Coronary artery (tissue), 2 donors: ENCODE measurements at regions not wholly inside any gene's neighbourhood (a gene's known extent, or its start where the extent isn't known, plus 50 kb on each side); places are given as distances from the start of the nearest gene placed in this dataset.
A peak's percentile ranks its signal among the peaks of the same experiment; 100 is the strongest.

Source experiments
- DNase-seq: peaks from one replicate; pipeline ENCODE4 v3.0.0-alpha.2; 2017; ENCODE audit warnings: low spot score
- H3K27ac ChIP-seq, 2 donors: fragments of 200-600 bp; sonication (generic); one replicate each; pipeline ENCODE4 v1.5.1; 2016 to 2019
- H3K4me3 ChIP-seq: fragments of 200-600 bp; sonication (generic); 2 replicates; pipeline ENCODE4 v1.5.1; 2016; ENCODE audit warnings: mild to moderate bottlenecking, moderate library complexity
- TF ChIP-seq, protein P1 (sequence below): fragments of 200-600 bp; sonication (generic); IDR thresholded peaks from one replicate; pipeline ENCODE4 v1.5.1; 2019; ENCODE audit warnings: antibody characterized with exemption

DNA sequence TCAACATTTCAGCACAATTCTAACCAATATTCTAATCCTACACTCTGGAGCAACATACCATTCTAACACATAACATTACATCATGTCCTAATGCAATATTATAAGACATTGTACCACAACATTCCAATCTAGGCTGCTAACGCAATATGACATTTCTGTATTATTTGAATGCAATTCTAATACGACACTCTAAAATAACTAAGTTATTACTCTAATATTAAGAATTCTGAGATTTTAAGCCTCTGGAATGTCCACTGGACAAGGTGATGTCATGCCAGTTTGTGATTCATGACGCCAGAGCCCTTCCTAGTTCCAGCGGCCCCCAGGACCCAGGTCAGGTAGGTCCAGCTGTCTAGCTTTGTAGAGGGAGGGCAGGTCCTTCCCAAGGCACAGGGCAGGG is 69.7 kb upstream of the SIRPA start:
- Histone ChIP-seq H3K4me3 (no peak overlapping the region), H3K27ac (no peak overlapping the region)
- DNase-seq = no peak
- TF ChIP-seq, protein P1, sequence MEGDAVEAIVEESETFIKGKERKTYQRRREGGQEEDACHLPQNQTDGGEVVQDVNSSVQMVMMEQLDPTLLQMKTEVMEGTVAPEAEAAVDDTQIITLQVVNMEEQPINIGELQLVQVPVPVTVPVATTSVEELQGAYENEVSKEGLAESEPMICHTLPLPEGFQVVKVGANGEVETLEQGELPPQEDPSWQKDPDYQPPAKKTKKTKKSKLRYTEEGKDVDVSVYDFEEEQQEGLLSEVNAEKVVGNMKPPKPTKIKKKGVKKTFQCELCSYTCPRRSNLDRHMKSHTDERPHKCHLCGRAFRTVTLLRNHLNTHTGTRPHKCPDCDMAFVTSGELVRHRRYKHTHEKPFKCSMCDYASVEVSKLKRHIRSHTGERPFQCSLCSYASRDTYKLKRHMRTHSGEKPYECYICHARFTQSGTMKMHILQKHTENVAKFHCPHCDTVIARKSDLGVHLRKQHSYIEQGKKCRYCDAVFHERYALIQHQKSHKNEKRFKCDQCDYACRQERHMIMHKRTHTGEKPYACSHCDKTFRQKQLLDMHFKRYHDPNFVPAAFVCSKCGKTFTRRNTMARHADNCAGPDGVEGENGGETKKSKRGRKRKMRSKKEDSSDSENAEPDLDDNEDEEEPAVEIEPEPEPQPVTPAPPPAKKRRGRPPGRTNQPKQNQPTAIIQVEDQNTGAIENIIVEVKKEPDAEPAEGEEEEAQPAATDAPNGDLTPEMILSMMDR = no peak

DNA sequence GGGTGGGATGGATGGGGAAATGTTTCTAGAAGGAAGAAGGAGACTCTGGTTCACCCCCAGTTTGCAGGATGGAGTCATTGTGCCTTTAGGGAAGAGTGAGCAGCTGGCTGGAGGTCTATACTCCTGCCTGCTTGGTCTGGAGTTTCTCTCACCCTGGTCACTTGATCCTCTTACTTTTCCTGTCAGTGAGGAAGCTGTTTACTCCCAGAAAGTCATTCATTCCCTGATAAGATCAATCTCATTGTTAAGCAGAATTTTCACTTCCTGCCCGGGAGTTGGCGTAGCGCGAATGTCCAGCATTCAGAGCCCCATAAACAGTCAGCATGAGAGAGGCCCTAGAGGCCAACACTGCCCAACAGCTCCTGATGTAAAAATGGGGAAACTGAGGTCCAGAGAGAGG is 70.4 kb upstream of the SIRPA start:
- DNase-seq = no peak
- no peak overlapping the region for H3K27ac ChIP-seq
- no peak overlapping the region for H3K4me3 ChIP-seq
- TF ChIP-seq, protein P1 = no peak

DNA sequence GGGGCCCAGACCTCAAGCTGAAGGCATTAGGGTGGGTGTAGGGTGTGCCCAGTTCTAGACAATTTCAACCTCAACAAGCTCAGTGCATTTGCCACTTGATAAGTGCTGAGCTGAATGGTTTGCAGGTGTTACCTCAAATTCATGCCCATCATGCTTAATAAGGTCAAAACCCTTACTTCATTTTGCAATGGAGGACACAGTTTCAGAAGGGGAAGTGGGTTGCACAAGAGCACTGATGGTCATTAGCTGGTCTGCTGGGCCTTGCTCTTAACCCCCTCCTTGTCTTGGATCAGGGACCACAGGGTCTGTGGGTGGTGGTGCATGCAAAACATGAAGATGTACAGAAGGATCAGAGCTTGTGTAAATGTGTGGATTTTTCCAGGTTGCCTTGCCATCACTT is 71.0 kb upstream of the SIRPA start:
- no peak overlapping the region for H3K4me3 ChIP-seq
- no peak for DNase-seq
- H3K27ac ChIP-seq = no peak overlapping the region
- TF ChIP-seq, protein P1 = no peak

DNA sequence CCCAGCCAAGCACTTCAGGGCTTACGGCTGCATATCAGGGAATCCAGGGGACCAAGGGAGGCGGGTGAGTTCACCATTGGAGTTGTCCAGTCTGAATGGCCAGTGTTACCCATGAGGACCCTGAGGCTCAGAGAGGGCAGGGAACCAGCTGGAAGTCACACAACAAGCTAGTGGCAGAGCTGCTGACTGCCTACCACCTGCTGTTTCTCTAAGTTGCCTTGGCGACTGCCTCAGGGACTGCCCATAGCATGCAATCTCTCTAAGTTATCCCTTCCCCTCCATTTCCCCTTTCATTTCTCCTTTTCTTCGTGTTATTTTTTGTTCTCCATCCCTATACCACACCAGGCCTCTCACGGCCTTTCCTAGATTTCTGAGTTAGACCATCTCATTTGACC is 71.8 kb upstream of the SIRPA start:
- H3K4me3 ChIP-seq = no peak overlapping the region
- no peak overlapping the region for H3K27ac ChIP-seq
- TF ChIP-seq, protein P1 = no peak
- DNase-seq = no peak

DNA sequence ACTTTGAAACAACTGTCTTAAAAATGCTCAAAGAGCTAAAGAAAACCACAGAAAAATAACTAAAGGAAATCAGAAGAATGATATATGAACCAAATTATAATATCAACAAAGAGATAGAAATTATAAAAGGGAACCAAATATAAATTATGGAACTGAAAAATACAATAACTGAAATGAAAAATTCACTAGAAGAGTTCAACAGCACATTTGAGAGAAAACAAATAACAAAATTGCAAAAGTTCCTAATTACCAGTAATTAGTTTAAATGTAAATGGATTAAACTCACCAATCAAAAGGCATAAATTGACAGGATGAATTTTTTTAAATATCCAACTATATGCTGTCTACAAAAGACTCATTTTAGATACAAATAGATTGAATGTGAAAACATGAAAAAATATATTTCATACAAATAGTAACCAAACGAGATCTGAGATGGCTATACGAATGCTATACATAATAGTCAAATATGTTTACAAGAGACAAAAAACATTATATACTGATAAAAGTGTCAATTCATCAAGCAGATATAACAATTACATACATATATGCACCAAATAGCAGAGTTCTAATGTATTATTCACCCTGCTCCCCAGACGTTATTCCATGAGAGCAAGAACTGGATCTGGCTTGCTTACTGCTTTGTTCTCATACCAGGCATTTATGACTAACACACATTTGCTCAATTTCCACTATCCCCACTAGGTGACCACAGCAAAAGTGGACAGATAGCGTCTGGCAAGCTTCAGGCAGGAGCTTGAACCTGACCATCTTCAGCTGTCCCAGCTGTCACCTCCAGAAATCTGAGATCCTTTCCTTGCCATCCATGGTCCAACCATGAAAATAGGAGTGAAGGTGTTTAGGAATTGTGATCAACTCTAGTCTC is 72.4 kb upstream of the SIRPA start:
- Histone ChIP-seq H3K4me3 (no peak overlapping the region), H3K27ac (no peak overlapping the region)
- no peak for DNase-seq
- TF ChIP-seq, protein P1 = no peak

DNA sequence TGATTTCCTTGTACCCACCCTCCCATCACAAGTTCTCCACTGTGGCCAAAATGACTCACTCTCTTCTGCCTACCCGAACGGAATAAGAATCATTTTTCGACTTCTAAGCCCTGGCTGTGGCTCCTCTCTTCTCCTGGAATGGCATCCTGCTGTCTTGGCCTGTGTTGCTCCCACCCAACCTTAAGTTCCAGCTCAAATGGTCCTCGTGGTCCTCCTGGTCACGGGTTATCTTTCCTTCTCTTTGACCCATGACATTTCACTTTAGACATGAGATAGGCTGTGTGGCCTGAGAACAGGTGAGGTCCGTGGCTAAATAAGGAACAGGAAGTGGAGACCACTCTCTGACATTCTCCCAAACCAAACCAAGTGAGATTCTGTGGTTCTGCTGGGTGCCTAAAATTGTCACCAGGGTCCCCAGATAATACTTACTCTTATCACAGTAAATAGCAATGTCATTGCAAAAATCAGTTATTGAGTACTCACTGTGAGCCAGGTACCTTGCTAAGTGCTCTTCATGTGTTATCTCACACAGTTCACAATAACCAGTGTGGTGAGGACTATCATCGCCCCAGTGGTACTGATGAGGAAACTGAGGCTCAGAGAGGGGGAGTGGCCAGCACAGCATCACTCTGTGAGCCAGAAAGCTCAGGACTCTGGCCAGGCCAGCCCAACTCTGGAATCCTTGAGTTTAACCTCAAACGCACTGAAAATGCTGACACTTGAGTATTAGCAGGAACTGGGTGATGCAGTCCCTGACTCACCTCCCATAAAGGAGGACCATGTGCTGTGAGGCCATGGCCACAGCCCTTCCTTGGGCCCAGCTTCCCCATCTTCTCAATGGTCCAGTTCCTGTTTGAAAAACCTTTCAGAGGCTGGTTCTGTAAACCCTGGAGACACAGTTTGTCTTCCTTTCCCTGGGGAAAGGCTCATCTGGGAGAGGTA is 74.8 kb upstream of the SIRPA start:
- peak overlapping the region in 1 of 2 donors; percentile 43 for H3K27ac ChIP-seq
- peak; percentile 71 for DNase-seq
- TF ChIP-seq, protein P1 = no peak
- no peak overlapping the region for H3K4me3 ChIP-seq
